Trophoblast cell (in vitro differentiated cells and primary cell): ENCODE measurements at regions not wholly inside any gene's neighbourhood (a gene's known extent, or its start where the extent isn't known, plus 50 kb on each side); places are given as distances from the start of the nearest gene placed in this dataset.

Source experiments
- DNase-seq, 2 donors: peaks; one replicate each; pipeline ENCODE4 v3.0.0-alpha.2; 2016
- H2AFZ ChIP-seq: 2 replicates; pipeline ENCODE4 v1.6.1; 2013; ENCODE audit warnings: low read length, moderate library complexity, mild to moderate bottlenecking; ENCODE audit not compliant: insufficient read depth, poor library complexity
- H2AK5ac ChIP-seq: 2 replicates; pipeline ENCODE4 v1.6.1; 2013; ENCODE audit warnings: mild to moderate bottlenecking, low read length
- H2BK120ac ChIP-seq: 2 replicates; pipeline ENCODE4 v1.6.1; 2013; ENCODE audit warnings: low read length, mild to moderate bottlenecking, moderate library complexity; ENCODE audit not compliant: insufficient read depth, poor library complexity
- H2BK12ac ChIP-seq: 2 replicates; pipeline ENCODE4 v1.6.1; 2013; ENCODE audit warnings: mild to moderate bottlenecking, low read length, moderate library complexity
- H2BK5ac ChIP-seq: 2 replicates; pipeline ENCODE4 v1.6.1; 2013; ENCODE audit warnings: low read length, low read depth, moderate library complexity, mild to moderate bottlenecking; ENCODE audit not compliant: poor library complexity
- H3K14ac ChIP-seq: 2 replicates; pipeline ENCODE4 v1.6.1; 2013; ENCODE audit warnings: mild to moderate bottlenecking, low read length
- H3K18ac ChIP-seq: 2 replicates; pipeline ENCODE4 v1.6.1; 2013; ENCODE audit warnings: mild to moderate bottlenecking, low read length
- H3K23ac ChIP-seq: 2 replicates; pipeline ENCODE4 v1.6.1; 2013; ENCODE audit warnings: low read length
- H3K27ac ChIP-seq: 2 replicates; pipeline ENCODE4 v1.5.1; 2013; ENCODE audit warnings: low read depth, mild to moderate bottlenecking, inconsistent platforms, low read length, moderate library complexity
- H3K27me3 ChIP-seq: 2 replicates; pipeline ENCODE4 v1.6.1; 2013; ENCODE audit warnings: inconsistent platforms, mild to moderate bottlenecking, low read length, moderate library complexity; ENCODE audit not compliant: insufficient read depth
- H3K36me3 ChIP-seq, 2 experiments: 1 replicate in 1 of 2; 2 replicates in 1 of 2; pipeline ENCODE4 v1.6.1; 2013; ENCODE audit warnings: low read length in 2 of 2, mild to moderate bottlenecking in 2 of 2, moderate library complexity in 1 of 2; ENCODE audit not compliant: insufficient read depth in 2 of 2, control insufficient read depth in 1 of 2
- H3K4ac ChIP-seq: 2 replicates; pipeline ENCODE4 v1.6.1; 2013; ENCODE audit warnings: low read depth, mild to moderate bottlenecking, low read length, moderate library complexity
- H3K4me1 ChIP-seq, 2 experiments: 1 replicate in 1 of 2; 2 replicates in 1 of 2; pipeline ENCODE4 v1.6.1; 2013; ENCODE audit warnings: low read length in 2 of 2, mild to moderate bottlenecking in 2 of 2, moderate library complexity in 1 of 2; ENCODE audit not compliant: insufficient read depth in 2 of 2, control insufficient read depth in 1 of 2
- H3K4me2 ChIP-seq: 2 replicates; pipeline ENCODE4 v1.6.1; 2013; ENCODE audit warnings: inconsistent platforms, mild to moderate bottlenecking, low read length, moderate library complexity
- H3K4me3 ChIP-seq: 2 replicates; pipeline ENCODE4 v1.5.1; 2013; ENCODE audit warnings: mild to moderate bottlenecking, low read depth, low read length, inconsistent platforms
- H3K79me1 ChIP-seq: one replicate; pipeline ENCODE4 v1.6.1; 2013; ENCODE audit warnings: low read length
- H3K79me2 ChIP-seq: 2 replicates; pipeline ENCODE4 v1.6.1; 2013; ENCODE audit warnings: low read length, mild to moderate bottlenecking; ENCODE audit not compliant: control insufficient read depth, insufficient read depth, poor library complexity
- H3K9ac ChIP-seq: 2 replicates; pipeline ENCODE4 v1.6.1; 2013; ENCODE audit warnings: mild to moderate bottlenecking, low read length
- H3K9me3 ChIP-seq: 2 replicates; pipeline ENCODE4 v1.6.1; 2013; ENCODE audit warnings: low read depth, mild to moderate bottlenecking, control low read depth, inconsistent platforms, low read length; ENCODE audit not compliant: insufficient read depth
- H4K12ac ChIP-seq: 2 replicates; pipeline ENCODE4 v1.6.1; 2013; ENCODE audit warnings: low read depth, mild to moderate bottlenecking, low read length, moderate library complexity
- H4K8ac ChIP-seq: 2 replicates; pipeline ENCODE4 v1.6.1; 2013; ENCODE audit warnings: low read depth, mild to moderate bottlenecking, low read length, moderate library complexity
- H4K91ac ChIP-seq: one replicate; pipeline ENCODE4 v1.6.1; 2013; ENCODE audit warnings: low read depth, mild to moderate bottlenecking, low read length, moderate library complexity
- WGBS: extraction: QIAGEN DNeasy Blood & Tissue Kit; methylation state at CpG from one replicate; pipeline ENCODE4 v1.1.7; 2013; ENCODE audit warnings: missing lambda C conversion rate; ENCODE audit not compliant: insufficient read length, insufficient coverage; ENCODE audit errors: extremely low coverage; 5-methylcytosine and 5-hydroxymethylcytosine counted together

- H3K79me1 ChIP-seq: peaks cover 2% of the 10 kb centered on the region
- no peak overlapping the region for H2BK12ac ChIP-seq
- no peak overlapping the region for H4K8ac ChIP-seq
- no peak overlapping the region for H3K18ac ChIP-seq
- no peak overlapping the region for H4K12ac ChIP-seq
- DNase-seq: peak; percentile 86 to 90
- H3K9ac ChIP-seq: no peak overlapping the region
- no CpG with 5 or more reads among the region's 15 CpGs for WGBS
- H3K4me3 ChIP-seq: no peak overlapping the region
- H2AK5ac ChIP-seq: no peak overlapping the region
- peaks cover 19 to 25% of the 10 kb centered on the region in 2 experiments for H3K4me1 ChIP-seq
- no peaks in the 10 kb centered on the region for H3K27me3 ChIP-seq
- H3K4me2 ChIP-seq: no peak overlapping the region
- H3K36me3 ChIP-seq: no peaks in the 10 kb centered on the region
- H3K23ac ChIP-seq: no peak overlapping the region
- no peak overlapping the region for H4K91ac ChIP-seq
- H3K79me2 ChIP-seq: no peaks in the 10 kb centered on the region
- no peak overlapping the region for H2AFZ ChIP-seq
- H3K9me3 ChIP-seq: peaks cover 2% of the 10 kb centered on the region
- H3K4ac ChIP-seq: no peak overlapping the region
- no peak overlapping the region for H2BK5ac ChIP-seq
- H3K27ac ChIP-seq: no peak overlapping the region
- H3K14ac ChIP-seq: no peak overlapping the region
- H2BK120ac ChIP-seq: no peak overlapping the region
Measured at GRCh38 chr2:9699139-9700108, 68.6 kb upstream of the YWHAQ start.

- Histone ChIP-seq H3K4me3 (no peak overlapping the region), H3K9ac (no peak overlapping the region), H2AK5ac (no peak overlapping the region), H3K36me3 (no peaks in the 10 kb centered on the region), H3K18ac (no peak overlapping the region), H3K4me1 (peaks cover 19 to 25% of the 10 kb centered on the region in 2 experiments), H4K12ac (no peak overlapping the region), H3K4me2 (no peak overlapping the region), H3K4ac (no peak overlapping the region), H4K8ac (no peak overlapping the region), H3K23ac (no peak overlapping the region), H3K79me1 (peaks cover 5% of the 10 kb centered on the region), H2BK5ac (no peak overlapping the region), H3K9me3 (peaks cover 2% of the 10 kb centered on the region), H3K14ac (no peak overlapping the region), H2BK120ac (no peak overlapping the region), H2AFZ (no peak overlapping the region), H3K27me3 (no peaks in the 10 kb centered on the region), H2BK12ac (no peak overlapping the region), H4K91ac (no peak overlapping the region), H3K79me2 (no peaks in the 10 kb centered on the region), H3K27ac (no peak overlapping the region)
- no CpG with 5 or more reads among the region's 4 CpGs for WGBS
- peak in 1 of 2 donors; percentile 4 for DNase-seq
Measured at GRCh38 chr2:9700109-9700495, 69.3 kb upstream of the YWHAQ start.

GRCh38 chr2:9702604-9703084 lies 71.8 kb upstream of the YWHAQ start:
- Histone ChIP-seq H3K36me3 (no peaks in the 10 kb centered on the region), H2AFZ (no peak overlapping the region), H3K18ac (no peak overlapping the region), H3K9me3 (peaks cover 4% of the 10 kb centered on the region), H3K4me1 (peaks cover 15 to 18% of the 10 kb centered on the region in 2 experiments), H3K9ac (no peak overlapping the region), H3K79me2 (no peaks in the 10 kb centered on the region), H4K91ac (no peak overlapping the region), H4K8ac (no peak overlapping the region), H3K14ac (no peak overlapping the region), H3K4me2 (no peak overlapping the region), H3K27me3 (no peaks in the 10 kb centered on the region), H2BK5ac (no peak overlapping the region), H3K23ac (no peak overlapping the region), H2BK120ac (no peak overlapping the region), H3K27ac (no peak overlapping the region), H3K79me1 (peaks cover 5% of the 10 kb centered on the region), H4K12ac (no peak overlapping the region), H3K4me3 (no peak overlapping the region), H2BK12ac (no peak overlapping the region), H3K4ac (no peak overlapping the region), H2AK5ac (no peak overlapping the region)
- no peak for DNase-seq
- no CpG with 5 or more reads among the region's 3 CpGs for WGBS

GRCh38 chr2:9703085-9703678 lies 72.4 kb upstream of the YWHAQ start:
- H3K4me2 ChIP-seq: peak overlapping the region; percentile 30
- H2AFZ ChIP-seq: no peak overlapping the region
- H3K27ac ChIP-seq: no peak overlapping the region
- peak in 1 of 2 donors; percentile 18 for DNase-seq
- no peak overlapping the region for H4K12ac ChIP-seq
- no peak overlapping the region for H2BK120ac ChIP-seq
- H3K79me2 ChIP-seq: no peaks in the 10 kb centered on the region
- no peaks in the 10 kb centered on the region for H3K36me3 ChIP-seq
- H2AK5ac ChIP-seq: no peak overlapping the region
- H2BK12ac ChIP-seq: peak overlapping the region; percentile 0
- peaks cover 4% of the 10 kb centered on the region for H3K9me3 ChIP-seq
- no peak overlapping the region for H3K23ac ChIP-seq
- no peak overlapping the region for H4K8ac ChIP-seq
- H3K27me3 ChIP-seq: no peaks in the 10 kb centered on the region
- H3K79me1 ChIP-seq: peaks cover 5% of the 10 kb centered on the region
- no CpG with 5 or more reads among the region's 11 CpGs for WGBS
- peaks cover 15 to 18% of the 10 kb centered on the region in 2 experiments for H3K4me1 ChIP-seq
- no peak overlapping the region for H3K18ac ChIP-seq
- no peak overlapping the region for H3K4ac ChIP-seq
- no peak overlapping the region for H4K91ac ChIP-seq
- H3K14ac ChIP-seq: no peak overlapping the region
- H3K9ac ChIP-seq: no peak overlapping the region
- peak overlapping the region; percentile 3 for H3K4me3 ChIP-seq
- H2BK5ac ChIP-seq: no peak overlapping the region
